ENCODE measurements at regions not wholly inside any gene's neighbourhood (a gene's known extent, or its start where the extent isn't known, plus 50 kb on each side); places are given as distances from the start of the nearest gene placed in this dataset.

DNA sequence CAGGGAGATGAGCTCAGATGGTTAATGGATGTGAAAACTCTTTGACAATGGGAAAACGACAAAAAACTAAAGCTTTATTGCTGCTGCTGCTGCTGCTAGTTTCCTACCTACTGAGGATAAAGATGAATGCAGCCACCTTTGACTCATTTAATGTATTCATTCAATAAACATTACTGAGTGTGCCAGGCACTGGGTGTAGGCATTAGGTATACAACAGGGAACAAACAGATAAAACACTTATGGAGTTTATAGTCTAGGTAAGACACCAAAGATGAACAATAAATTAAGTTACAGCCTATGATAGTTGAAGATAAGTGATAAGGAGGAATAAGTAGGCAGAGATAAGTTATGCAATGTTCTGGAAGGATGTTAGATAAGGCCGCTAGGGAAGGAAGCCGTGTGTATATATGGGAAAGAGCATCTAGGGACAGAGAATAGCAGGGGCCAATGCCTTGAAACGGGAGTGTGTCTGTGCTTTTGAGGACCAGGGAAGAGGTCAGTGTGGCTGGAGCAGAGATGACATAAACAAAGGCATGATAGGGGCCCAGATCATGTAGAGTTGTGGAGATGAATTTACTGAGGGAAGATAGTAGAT, 477.6 kb downstream of the NTRK2 start:
- TF ChIP-seq CTCF (IDR thresholded peaks at IDR 0.05) (no peak), POLR2AphosphoS5 (IDR thresholded peaks at IDR 0.05) (no peak)
